ENCODE measurements at regions not wholly inside any gene's neighbourhood (a gene's known extent, or its start where the extent isn't known, plus 50 kb on each side); places are given as distances from the start of the nearest gene placed in this dataset.

GRCh38 chr14:97846156-97846555 lies 1049.0 kb downstream of the VRK1 start:
- TF ChIP-seq CTCF (IDR thresholded peaks at IDR 0.05; ENCODE audit: extremely low read depth in 1 of 2, insufficient read depth in 1 of 2, low read depth in 1 of 2, low read length in 2 of 2): no peak
- no peak for TF ChIP-seq POLR2A (IDR thresholded peaks at IDR 0.05; ENCODE audit: low read depth, low read length)
